Fibroblast of lung (primary cell): ENCODE measurements at regions not wholly inside any gene's neighbourhood (a gene's known extent, or its start where the extent isn't known, plus 50 kb on each side); places are given as distances from the start of the nearest gene placed in this dataset.

Experiments used
- DNase-seq, 2 donors: peaks; one replicate each; pipeline versions ENCODE4 v3.0.0 to v3.0.0-alpha.2; 2010; ENCODE audit warnings: low read depth in 2 of 2
- H2AFZ ChIP-seq: 2 replicates; pipeline ENCODE4 v1.5.1; 2012; ENCODE audit warnings: low read length, control low read depth, inconsistent platforms
- H3K27ac ChIP-seq: 2 replicates; pipeline ENCODE4 v1.5.1; 2011; ENCODE audit warnings: low read length, control low read depth; ENCODE audit not compliant: insufficient read depth
- H3K27me3 ChIP-seq: 2 replicates; pipeline ENCODE4 v1.5.1; 2011; ENCODE audit warnings: mild to moderate bottlenecking, low read length; ENCODE audit not compliant: control insufficient read depth, insufficient read depth
- H3K36me3 ChIP-seq: 2 replicates; pipeline ENCODE4 v1.5.1; 2011; ENCODE audit warnings: low read length; ENCODE audit not compliant: control insufficient read depth, insufficient read depth
- H3K4me1 ChIP-seq: 2 replicates; pipeline ENCODE4 v1.5.1; 2011; ENCODE audit warnings: low read length; ENCODE audit not compliant: control insufficient read depth, insufficient read depth; ENCODE audit errors: extremely low read depth
- H3K4me2 ChIP-seq: 2 replicates; pipeline ENCODE4 v1.5.1; 2011; ENCODE audit warnings: low read length, control low read depth; ENCODE audit not compliant: insufficient read depth; ENCODE audit errors: extremely low read depth
- H3K4me3 ChIP-seq, 4 experiments: fragments of 200-600 bp in 1 of 4; sonication (generic) in 1 of 4; replicated peaks in 1 of 4; 2 replicates each; pipeline ENCODE4 v1.5.1; 2011 to 2016; ENCODE audit warnings: low read length in 4 of 4, low read depth in 3 of 4, mild to moderate bottlenecking in 3 of 4, control low read depth in 2 of 4, inconsistent platforms in 1 of 4, mixed read lengths in 1 of 4; ENCODE audit not compliant: insufficient read depth in 1 of 4; ENCODE audit errors: control extremely low read depth in 1 of 4
- H3K79me2 ChIP-seq: 2 replicates; pipeline ENCODE4 v1.5.1; 2012; ENCODE audit warnings: mild to moderate bottlenecking, low read length, inconsistent platforms; ENCODE audit not compliant: control insufficient read depth, insufficient read depth
- H3K9ac ChIP-seq: 2 replicates; pipeline ENCODE4 v1.5.1; 2011; ENCODE audit warnings: mild to moderate bottlenecking, low read length, control low read depth; ENCODE audit not compliant: insufficient read depth
- H3K9me3 ChIP-seq: 2 replicates; pipeline ENCODE4 v1.5.1; 2012; ENCODE audit warnings: low read depth, low read length; ENCODE audit not compliant: control insufficient read depth, insufficient read depth
- H4K20me1 ChIP-seq: 2 replicates; pipeline ENCODE4 v1.5.1; 2011; ENCODE audit warnings: low read length; ENCODE audit not compliant: control insufficient read depth, insufficient read depth; ENCODE audit errors: extremely low read depth
- EZH2 ChIP-seq: IDR thresholded peaks from 2 replicates; pipeline ENCODE4 v1.5.1; 2012; ENCODE audit warnings: low read length, control low read depth, mild to moderate bottlenecking; ENCODE audit errors: missing control alignments
- TF ChIP-seq, protein P1 (sequence below), 2 donors: IDR thresholded peaks in 1 of 2; conservative IDR thresholded peaks in 1 of 2; 1 replicate in 1 of 2; 2 replicates in 1 of 2; pipeline ENCODE4 v1.5.1; 2011 to 2012; ENCODE audit warnings: low read length in 2 of 2, control low read depth in 1 of 2, inconsistent platforms in 1 of 2, low read depth in 1 of 2, mild to moderate bottlenecking in 1 of 2

DNA sequence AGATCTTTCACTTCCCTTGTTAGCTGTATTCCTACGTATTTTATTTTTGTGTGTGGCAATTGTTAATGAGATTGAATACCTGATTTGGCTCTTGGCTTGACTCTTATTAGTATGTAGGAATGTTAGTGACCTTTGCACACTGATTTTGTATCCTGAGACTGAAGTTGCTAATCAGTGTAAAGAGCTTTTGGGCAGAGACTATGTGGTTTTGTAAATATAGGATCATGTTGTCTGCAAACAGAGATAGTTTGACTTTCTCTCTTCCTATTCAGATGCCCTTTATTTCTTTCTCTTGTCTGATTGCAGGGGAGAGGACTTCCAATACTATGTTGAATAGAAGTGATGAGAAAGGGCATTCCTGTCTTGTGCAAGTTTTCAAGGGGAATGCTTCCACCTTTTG, 160.3 kb upstream of the PCDH20 start:
- Histone ChIP-seq H3K4me1 (no peaks in the 10 kb centered on the region), H3K4me2 (no peak overlapping the region), H3K79me2 (no peaks in the 10 kb centered on the region), H3K36me3 (no peaks in the 10 kb centered on the region), H3K9me3 (no peaks in the 10 kb centered on the region), H2AFZ (no peak overlapping the region), H3K27me3 (no peaks in the 10 kb centered on the region), H3K27ac (no peak overlapping the region), H3K9ac (no peak overlapping the region), H3K4me3 (no peak overlapping the region), H4K20me1 (no peaks in the 10 kb centered on the region)
- TF ChIP-seq, protein P1, sequence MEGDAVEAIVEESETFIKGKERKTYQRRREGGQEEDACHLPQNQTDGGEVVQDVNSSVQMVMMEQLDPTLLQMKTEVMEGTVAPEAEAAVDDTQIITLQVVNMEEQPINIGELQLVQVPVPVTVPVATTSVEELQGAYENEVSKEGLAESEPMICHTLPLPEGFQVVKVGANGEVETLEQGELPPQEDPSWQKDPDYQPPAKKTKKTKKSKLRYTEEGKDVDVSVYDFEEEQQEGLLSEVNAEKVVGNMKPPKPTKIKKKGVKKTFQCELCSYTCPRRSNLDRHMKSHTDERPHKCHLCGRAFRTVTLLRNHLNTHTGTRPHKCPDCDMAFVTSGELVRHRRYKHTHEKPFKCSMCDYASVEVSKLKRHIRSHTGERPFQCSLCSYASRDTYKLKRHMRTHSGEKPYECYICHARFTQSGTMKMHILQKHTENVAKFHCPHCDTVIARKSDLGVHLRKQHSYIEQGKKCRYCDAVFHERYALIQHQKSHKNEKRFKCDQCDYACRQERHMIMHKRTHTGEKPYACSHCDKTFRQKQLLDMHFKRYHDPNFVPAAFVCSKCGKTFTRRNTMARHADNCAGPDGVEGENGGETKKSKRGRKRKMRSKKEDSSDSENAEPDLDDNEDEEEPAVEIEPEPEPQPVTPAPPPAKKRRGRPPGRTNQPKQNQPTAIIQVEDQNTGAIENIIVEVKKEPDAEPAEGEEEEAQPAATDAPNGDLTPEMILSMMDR (conservative IDR thresholded peaks at IDR 0.05 in 1 of 2, IDR thresholded peaks at IDR 0.05 in 1 of 2; ENCODE audit: low read depth in 1 of 2, low read length in 2 of 2) = no peak
- no peak for TF ChIP-seq EZH2
- DNase-seq = no peak

GRCh38 chr13:61563645-61564044, 148.0 kb upstream of the PCDH20 start:
- Histone ChIP-seq H3K36me3 (no peaks in the 10 kb centered on the region), H3K4me2 (no peak overlapping the region), H3K79me2 (no peaks in the 10 kb centered on the region), H3K4me1 (no peaks in the 10 kb centered on the region), H3K9me3 (no peaks in the 10 kb centered on the region), H2AFZ (no peak overlapping the region), H3K9ac (no peak overlapping the region), H3K4me3 (no peak overlapping the region), H3K27ac (no peak overlapping the region), H4K20me1 (no peaks in the 10 kb centered on the region), H3K27me3 (no peaks in the 10 kb centered on the region)
- TF ChIP-seq, protein P1 (conservative IDR thresholded peaks at IDR 0.05 in 1 of 2, IDR thresholded peaks at IDR 0.05 in 1 of 2; ENCODE audit: low read depth in 1 of 2, low read length in 2 of 2) = no peak
- no peak for TF ChIP-seq EZH2
- no peak for DNase-seq

DNA sequence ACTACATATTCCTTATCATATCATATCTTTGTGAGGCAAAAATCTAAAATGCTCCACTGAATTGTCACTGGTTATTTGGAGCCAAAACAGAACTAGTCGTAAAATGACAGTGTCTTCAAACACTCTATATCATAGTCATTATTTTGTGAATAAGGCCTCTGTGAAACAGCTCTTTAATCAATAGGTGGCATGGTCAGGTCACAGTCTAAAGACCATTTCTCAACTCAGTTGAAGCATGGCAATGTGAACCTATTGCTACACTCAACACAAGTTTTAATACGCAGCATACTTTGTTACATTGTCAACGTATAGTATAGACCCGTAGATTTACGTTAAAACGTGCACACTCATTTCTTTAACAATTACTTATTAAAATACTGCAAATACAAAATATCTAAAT, 131.3 kb upstream of the PCDH20 start:
- Histone ChIP-seq H4K20me1 (no peaks in the 10 kb centered on the region), H3K27ac (no peak overlapping the region)
- TF ChIP-seq EZH2 = no peak
- TF ChIP-seq, protein P1 (conservative IDR thresholded peaks at IDR 0.05 in 1 of 2, IDR thresholded peaks at IDR 0.05 in 1 of 2; ENCODE audit: low read depth in 1 of 2, low read length in 2 of 2) = no peak

More for the DNA sequence above, 131.3 kb upstream of the PCDH20 start:
- Histone ChIP-seq H3K27me3 (no peaks in the 10 kb centered on the region), H3K4me1 (no peaks in the 10 kb centered on the region), H3K36me3 (no peaks in the 10 kb centered on the region), H3K79me2 (no peaks in the 10 kb centered on the region), H3K4me2 (no peak overlapping the region), H3K4me3 (no peak overlapping the region), H3K9ac (no peak overlapping the region), H3K9me3 (no peaks in the 10 kb centered on the region), H2AFZ (no peak overlapping the region)
- DNase-seq = no peak
